GM19025 (cell line): ENCODE measurements at regions not wholly inside any gene's neighbourhood (a gene's known extent, or its start where the extent isn't known, plus 50 kb on each side); places are given as distances from the start of the nearest gene placed in this dataset.

Experiments
- ATAC-seq: cut with Tn5 transposase; IDR thresholded peaks from one replicate; pipeline ENCODE4 v1.9.1; 2021; ENCODE audit warnings: mild to moderate bottlenecking, low read depth, moderate library complexity; ENCODE audit not compliant: unreplicated experiment

GRCh38 chr6:170137176-170137891 lies 153.5 kb downstream of the DLL1 start:
- no peak for ATAC-seq

GRCh38 chr6:170136541-170137175 lies 154.2 kb downstream of the DLL1 start:
- no peak for ATAC-seq

- no peak for ATAC-seq
Observed at GRCh38 chr6:170135821-170136471, 154.9 kb downstream of the DLL1 start.

- ATAC-seq = no peak
Observed at GRCh38 chr6:170135461-170135820, 155.4 kb downstream of the DLL1 start.

- ATAC-seq = no peak
Observed at GRCh38 chr6:170134471-170135440, 156.1 kb downstream of the DLL1 start.

- no peak for ATAC-seq
Observed at GRCh38 chr6:170134031-170134470, 156.8 kb downstream of the DLL1 start.

GRCh38 chr6:170132561-170132991 lies 158.3 kb downstream of the DLL1 start:
- no peak for ATAC-seq

GRCh38 chr6:170132011-170132521 lies 158.8 kb downstream of the DLL1 start:
- ATAC-seq = no peak

- no peak for ATAC-seq
Observed at GRCh38 chr6:170131351-170131750, 159.5 kb downstream of the DLL1 start.

- ATAC-seq = no peak
Observed at GRCh38 chr6:170130771-170131241, 160.1 kb downstream of the DLL1 start.

GRCh38 chr6:170130201-170130621 lies 160.7 kb downstream of the DLL1 start:
- no peak for ATAC-seq

- ATAC-seq = no peak
Observed at GRCh38 chr6:170129691-170130171, 161.1 kb downstream of the DLL1 start.

GRCh38 chr6:170128811-170129681 lies 161.8 kb downstream of the DLL1 start:
- ATAC-seq = no peak

GRCh38 chr6:170128346-170128745 lies 162.5 kb downstream of the DLL1 start:
- ATAC-seq = no peak

- ATAC-seq = no peak
Observed at GRCh38 chr6:170127151-170127550, 163.7 kb downstream of the DLL1 start.

- ATAC-seq = no peak
Observed at GRCh38 chr6:170125456-170126300, 165.2 kb downstream of the DLL1 start.

GRCh38 chr6:170124836-170125235 lies 166.0 kb downstream of the DLL1 start:
- ATAC-seq = no peak

- no peak for ATAC-seq
Observed at GRCh38 chr6:170124150-170124549, 166.7 kb downstream of the DLL1 start.
